ENCODE measurements at regions not wholly inside any gene's neighbourhood (a gene's known extent, or its start where the extent isn't known, plus 50 kb on each side); places are given as distances from the start of the nearest gene placed in this dataset.

DNA sequence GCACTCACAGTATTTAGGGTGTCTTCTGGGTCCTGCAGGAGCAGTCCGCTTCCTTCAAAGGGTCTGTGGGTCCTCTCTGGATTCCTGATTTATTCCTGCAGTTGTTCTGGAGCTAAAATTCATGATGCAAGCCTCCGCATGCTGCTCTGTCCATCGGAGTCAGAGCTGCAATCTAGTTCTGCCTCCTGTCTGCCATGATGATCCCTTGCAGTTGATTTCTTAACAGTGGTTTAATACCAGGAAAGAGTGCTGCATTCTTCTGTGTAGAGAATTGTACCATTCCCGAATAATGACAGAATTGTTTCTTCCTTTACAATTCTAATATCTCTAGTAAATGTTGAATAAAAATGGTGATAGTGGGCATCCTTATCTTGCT, 72.0 kb upstream of the B3GAT2 start:
- TF ChIP-seq, protein P1, sequence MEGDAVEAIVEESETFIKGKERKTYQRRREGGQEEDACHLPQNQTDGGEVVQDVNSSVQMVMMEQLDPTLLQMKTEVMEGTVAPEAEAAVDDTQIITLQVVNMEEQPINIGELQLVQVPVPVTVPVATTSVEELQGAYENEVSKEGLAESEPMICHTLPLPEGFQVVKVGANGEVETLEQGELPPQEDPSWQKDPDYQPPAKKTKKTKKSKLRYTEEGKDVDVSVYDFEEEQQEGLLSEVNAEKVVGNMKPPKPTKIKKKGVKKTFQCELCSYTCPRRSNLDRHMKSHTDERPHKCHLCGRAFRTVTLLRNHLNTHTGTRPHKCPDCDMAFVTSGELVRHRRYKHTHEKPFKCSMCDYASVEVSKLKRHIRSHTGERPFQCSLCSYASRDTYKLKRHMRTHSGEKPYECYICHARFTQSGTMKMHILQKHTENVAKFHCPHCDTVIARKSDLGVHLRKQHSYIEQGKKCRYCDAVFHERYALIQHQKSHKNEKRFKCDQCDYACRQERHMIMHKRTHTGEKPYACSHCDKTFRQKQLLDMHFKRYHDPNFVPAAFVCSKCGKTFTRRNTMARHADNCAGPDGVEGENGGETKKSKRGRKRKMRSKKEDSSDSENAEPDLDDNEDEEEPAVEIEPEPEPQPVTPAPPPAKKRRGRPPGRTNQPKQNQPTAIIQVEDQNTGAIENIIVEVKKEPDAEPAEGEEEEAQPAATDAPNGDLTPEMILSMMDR (conservative IDR thresholded peaks at IDR 0.05), result no peak
- no peak for TF ChIP-seq ZFX (IDR thresholded peaks at IDR 0.05)
